Cerebellar cortex (tissue), 1 donor: ENCODE measurements at regions not wholly inside any gene's neighbourhood (a gene's known extent, or its start where the extent isn't known, plus 50 kb on each side); places are given as distances from the start of the nearest gene placed in this dataset.

Source experiments
- DNase-seq: peaks from one replicate; pipeline ENCODE4 v3.0.0-alpha.2; 2015; ENCODE audit warnings: low spot score

- DNase-seq: no peak
Observed at GRCh38 chr5:149441986-149442385, 62.9 kb upstream of the IL17B start.

DNA sequence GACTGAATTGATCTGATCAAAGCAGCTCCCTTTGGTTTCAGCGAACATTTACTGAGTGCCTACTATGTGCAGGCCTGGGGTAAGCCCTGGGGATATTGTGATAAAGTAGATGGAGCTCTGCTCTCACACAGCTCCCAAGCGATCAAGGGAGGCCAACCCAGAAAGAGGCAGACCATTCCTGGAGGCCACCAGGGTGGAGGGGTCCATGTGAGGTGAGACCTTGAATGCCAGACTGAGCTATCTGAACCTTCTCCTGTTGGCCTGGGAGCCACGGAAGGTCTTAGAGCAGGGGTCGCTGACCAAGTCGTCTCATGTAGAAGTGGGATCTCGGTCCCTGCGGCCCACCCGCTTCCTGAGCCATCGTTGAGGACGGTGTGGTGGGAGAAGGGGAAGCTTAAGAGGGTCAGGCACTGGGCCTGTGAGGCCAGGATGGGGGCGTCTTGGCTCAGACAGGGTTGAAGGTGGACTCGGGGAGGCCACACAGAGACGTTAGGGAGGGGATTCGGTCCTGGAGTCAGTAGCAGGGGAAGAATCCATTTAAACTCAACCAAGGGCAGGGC is 62.2 kb upstream of the IL17B start:
- no peak for DNase-seq

- DNase-seq: no peak
Observed at GRCh38 chr5:149439899-149440542, 60.9 kb upstream of the IL17B start.

DNA sequence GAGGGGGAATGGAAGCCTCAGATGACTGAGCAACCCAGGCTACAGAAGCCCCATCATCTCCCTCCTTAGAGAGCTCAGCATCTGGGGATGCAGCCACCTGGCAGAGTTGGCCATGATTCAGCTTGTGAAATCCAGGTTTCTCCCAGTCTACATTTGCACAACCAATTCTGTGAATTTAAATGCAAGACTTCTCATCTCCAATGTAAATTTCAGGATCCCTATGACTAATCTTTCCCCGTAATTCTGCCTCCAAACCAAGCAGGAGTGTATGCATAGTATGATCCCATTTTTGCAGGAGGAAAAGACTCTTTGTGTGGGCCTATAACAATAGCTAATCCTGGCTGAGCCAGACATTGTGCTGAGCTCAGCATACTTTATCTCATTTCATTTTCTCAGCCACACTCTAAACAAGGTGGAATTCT is 59.6 kb upstream of the IL17B start:
- no peak for DNase-seq

GRCh38 chr5:149438281-149438680 is 59.2 kb upstream of the IL17B start:
- no peak for DNase-seq

DNA sequence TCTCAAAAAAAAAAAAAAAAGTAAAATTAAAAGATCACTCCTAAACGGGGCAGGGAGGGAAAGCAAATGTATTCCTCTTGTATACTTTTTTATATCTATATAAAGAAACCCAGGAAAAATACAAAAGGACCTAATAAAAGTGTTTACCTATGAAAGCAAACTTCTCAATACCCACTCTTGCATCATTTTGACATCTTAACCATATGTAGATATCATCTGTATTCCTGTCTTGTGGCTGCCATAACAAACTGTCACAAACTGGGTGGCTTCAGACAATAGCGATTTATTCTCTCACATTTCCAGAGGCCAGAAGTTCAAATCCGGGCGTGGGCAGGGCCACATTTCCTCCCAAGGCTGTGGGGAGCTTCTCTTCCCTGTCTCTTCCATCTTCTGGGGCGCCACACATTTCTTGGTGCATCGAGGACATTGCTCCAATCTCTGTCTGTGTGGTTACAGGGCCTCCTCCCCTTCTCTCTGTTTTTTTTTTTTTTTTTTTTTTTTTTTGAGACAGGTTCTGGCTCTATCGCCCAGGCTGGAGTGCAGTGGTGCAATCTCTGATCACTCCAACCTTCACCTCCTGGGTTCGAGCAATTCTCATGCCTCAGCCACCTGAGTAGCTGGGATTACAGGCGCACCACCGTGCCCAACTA is 58.4 kb upstream of the IL17B start:
- no peak for DNase-seq

- no peak for DNase-seq
Observed at GRCh38 chr5:149435660-149436059, 56.6 kb upstream of the IL17B start.

- DNase-seq: no peak
Observed at GRCh38 chr5:149435015-149435376, 55.9 kb upstream of the IL17B start.

- DNase-seq: peak; percentile 68
Observed at GRCh38 chr5:149434162-149435014, 55.3 kb upstream of the IL17B start.

- no peak for DNase-seq
Observed at GRCh38 chr5:149433524-149434131, 54.5 kb upstream of the IL17B start.

DNA sequence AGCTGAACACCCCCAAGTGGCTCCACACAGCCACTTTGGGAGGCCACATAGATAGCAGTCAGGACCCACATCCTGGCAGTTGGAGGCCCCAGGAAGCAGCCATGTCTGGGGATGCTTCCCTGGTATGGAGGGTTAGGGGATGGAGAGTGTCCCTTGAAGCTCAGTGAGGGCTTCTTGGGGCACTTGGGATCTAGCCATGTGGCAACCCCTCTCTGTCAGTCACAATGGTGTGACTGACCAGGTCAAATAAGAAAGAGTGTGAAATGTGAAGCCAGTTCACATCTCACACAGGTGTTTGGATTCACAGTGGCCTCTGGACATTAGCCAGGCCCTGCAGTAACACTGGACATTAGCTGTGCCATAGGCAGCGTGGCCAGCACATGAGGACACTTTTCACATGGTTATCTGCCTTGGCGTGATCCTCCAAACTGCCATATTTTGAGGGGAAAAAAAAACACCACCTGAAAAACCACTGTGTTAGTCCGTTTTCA is 53.9 kb upstream of the IL17B start:
- DNase-seq: no peak

DNA sequence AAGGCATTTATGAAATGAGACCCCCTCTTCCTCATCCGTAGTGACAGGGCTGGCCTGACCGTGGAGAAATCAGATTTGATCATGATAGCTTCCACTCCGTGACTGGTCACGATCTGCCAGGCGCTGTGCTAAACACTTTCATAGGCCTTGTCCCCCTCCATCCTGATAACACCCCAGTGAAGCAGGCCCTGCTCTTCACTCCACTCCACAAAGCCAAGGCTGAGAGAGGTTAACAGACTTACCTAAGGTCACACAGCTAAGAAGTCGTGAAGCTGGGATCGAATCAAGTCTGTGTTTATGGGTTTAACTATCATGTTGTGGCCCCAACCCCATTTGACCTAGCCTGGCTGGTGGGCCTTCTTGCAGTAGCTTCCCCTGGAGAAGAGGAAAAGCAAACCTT is 53.3 kb upstream of the IL17B start:
- DNase-seq: no peak

- peak; percentile 43 for DNase-seq
Observed at GRCh38 chr5:149429839-149430721, 51.0 kb upstream of the IL17B start.
